HepG2 (cell line): ENCODE measurements at regions not wholly inside any gene's neighbourhood (a gene's known extent, or its start where the extent isn't known, plus 50 kb on each side); places are given as distances from the start of the nearest gene placed in this dataset.
"Not testable (repeated sequence)": the region's sequence is repeated elsewhere in the genome, so short reads cannot be mapped to it uniquely, and the experiment has no call there.

Source experiments
- FOXP1 ChIP-seq, 2 experiments: fragments of 450-650 bp in 1 of 2; IDR thresholded peaks; 2 replicates each; pipeline ENCODE4 v1.6.1; 2017 to 2018; ENCODE audit warnings: antibody characterized with exemption in 1 of 2
- TF ChIP-seq, protein P1 (sequence below): sonication (generic); formaldehyde crosslinking; IDR thresholded peaks from 2 replicates; pipeline ENCODE4 v1.4.0; 2020; ENCODE audit warnings: missing genetic modification reagents

DNA sequence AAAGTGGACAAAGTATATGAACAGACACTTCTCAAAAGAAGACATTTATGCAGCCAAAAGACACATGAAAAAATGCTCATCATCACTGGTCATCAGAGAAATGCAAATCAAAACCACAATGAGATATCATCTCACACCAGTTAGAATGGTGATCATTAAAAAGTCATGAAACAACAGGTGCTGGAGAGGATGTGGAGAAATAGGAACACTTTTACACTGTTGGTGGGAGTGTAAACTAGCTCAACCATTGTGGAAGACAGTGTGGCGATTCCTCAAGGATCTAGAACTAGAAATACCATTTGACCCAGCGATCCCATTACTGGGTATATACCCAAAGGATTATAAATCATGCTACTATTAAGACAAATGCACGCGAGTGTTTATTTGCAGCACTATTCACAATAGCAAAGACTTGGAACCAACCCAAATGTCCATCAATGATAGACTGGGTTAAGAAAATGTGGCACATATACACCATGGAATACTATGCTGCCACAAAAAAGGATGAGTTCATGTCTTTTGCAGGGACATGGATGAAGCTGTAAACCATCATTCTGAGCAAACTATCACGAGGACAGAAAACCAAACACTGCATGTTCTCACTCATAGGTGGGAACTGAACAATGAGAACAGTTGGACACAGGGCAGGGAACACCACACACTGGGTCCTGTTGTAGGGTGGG, 73.1 kb upstream of the RHOU start:
- TF ChIP-seq, protein P1, sequence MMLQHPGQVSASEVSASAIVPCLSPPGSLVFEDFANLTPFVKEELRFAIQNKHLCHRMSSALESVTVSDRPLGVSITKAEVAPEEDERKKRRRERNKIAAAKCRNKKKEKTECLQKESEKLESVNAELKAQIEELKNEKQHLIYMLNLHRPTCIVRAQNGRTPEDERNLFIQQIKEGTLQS (CRISPR knock-in tag), result not testable (repeated sequence)
- TF ChIP-seq FOXP1 (IDR thresholded peaks at IDR 0.05); FOXP1 (CRISPR knock-in tag; IDR thresholded peaks at IDR 0.05): not testable (repeated sequence)
